Upper lobe of right lung (tissue), 1 donor: ENCODE measurements at regions not wholly inside any gene's neighbourhood (a gene's known extent, or its start where the extent isn't known, plus 50 kb on each side); places are given as distances from the start of the nearest gene placed in this dataset.
"Not testable (repeated sequence)": the region's sequence is repeated elsewhere in the genome, so short reads cannot be mapped to it uniquely, and the experiment has no call there.

Experiments used
- ATAC-seq: fragments of 200-7000 bp; cut with Tn5 transposase; one replicate; pipeline ENCODE4 v1.9.1; 2020; ENCODE audit warnings: mild to moderate bottlenecking, moderate library complexity
- DNase-seq: peaks from one replicate; pipeline ENCODE4 v3.0.0-alpha.2; 2020
- H3K27ac ChIP-seq: fragments of 200-600 bp; one replicate; pipeline ENCODE4 v1.8.0; 2022
- H3K27me3 ChIP-seq: fragments of 200-600 bp; one replicate; pipeline ENCODE4 v1.8.0; 2022; ENCODE audit warnings: mild to moderate bottlenecking
- H3K36me3 ChIP-seq: fragments of 200-600 bp; one replicate; pipeline ENCODE4 v1.8.0; 2022
- H3K4me1 ChIP-seq: fragments of 200-600 bp; one replicate; pipeline ENCODE4 v1.8.0; 2022
- H3K4me3 ChIP-seq: fragments of 200-600 bp; one replicate; pipeline ENCODE4 v1.8.0; 2022; ENCODE audit warnings: mild to moderate bottlenecking
- H3K9me3 ChIP-seq: fragments of 200-600 bp; one replicate; pipeline ENCODE4 v1.8.0; 2022
- CTCF ChIP-seq: fragments of 200-600 bp; IDR thresholded peaks from one replicate; pipeline ENCODE4 v1.8.0; 2022; ENCODE audit warnings: antibody characterized with exemption
- intact Hi-C: fragments of 100-400 bp; cut with DNase I; formaldehyde crosslinking; loops from one replicate; pipeline ENCODE4 v1.11.0; 2022
- donor health status: DM: no; HTN: yes; CAD: no; lungs with severe emphysema.

- no peak for ATAC-seq
- no peak for DNase-seq
- H3K27me3 ChIP-seq: no peaks in the 10 kb centered on the region
- no peaks in the 10 kb centered on the region for H3K36me3 ChIP-seq
- intact Hi-C loops: no loop called here
- H3K4me1 ChIP-seq: peaks cover 3% of the 10 kb centered on the region
- no peaks in the 10 kb centered on the region for H3K9me3 ChIP-seq
- H3K27ac ChIP-seq: no peak overlapping the region
- no peak for TF ChIP-seq CTCF
- no peak overlapping the region for H3K4me3 ChIP-seq
Observed at GRCh38 chr15:99493461-99493860, 72.3 kb upstream of the MEF2A start.

- H3K9me3 ChIP-seq, intact Hi-C loops, H3K4me1 ChIP-seq, H3K27me3 ChIP-seq, ATAC-seq, H3K4me3 ChIP-seq, H3K27ac ChIP-seq, DNase-seq, H3K36me3 ChIP-seq: not testable (repeated sequence)
Observed at GRCh38 chr15:99494536-99495233, 71.1 kb upstream of the MEF2A start.

GRCh38 chr15:99495430-99496301, 70.1 kb upstream of the MEF2A start:
- H3K9me3 ChIP-seq: no peaks in the 10 kb centered on the region
- TF ChIP-seq CTCF: no peak
- ATAC-seq (no peak), DNase-seq (no peak)
- H3K4me1 ChIP-seq: peaks cover 3% of the 10 kb centered on the region
- intact Hi-C loops: no loop called here
- no peaks in the 10 kb centered on the region for H3K36me3 ChIP-seq
- no peak overlapping the region for H3K27ac ChIP-seq
- H3K27me3 ChIP-seq: no peaks in the 10 kb centered on the region
- H3K4me3 ChIP-seq: no peak overlapping the region

- H3K36me3 ChIP-seq: no peaks in the 10 kb centered on the region
- no peaks in the 10 kb centered on the region for H3K27me3 ChIP-seq
- peak; percentile 21 for ATAC-seq
- no peaks in the 10 kb centered on the region for H3K9me3 ChIP-seq
- DNase-seq: no peak
- H3K27ac ChIP-seq: no peak overlapping the region
- intact Hi-C loops: no loop called here
- H3K4me1 ChIP-seq: peaks cover 3% of the 10 kb centered on the region
- no peak for TF ChIP-seq CTCF
- no peak overlapping the region for H3K4me3 ChIP-seq
Observed at GRCh38 chr15:99496302-99496629, 69.5 kb upstream of the MEF2A start.

GRCh38 chr15:99502182-99502581, 63.6 kb upstream of the MEF2A start:
- H3K4me3 ChIP-seq: no peak overlapping the region
- TF ChIP-seq CTCF: no peak
- H3K9me3 ChIP-seq: no peaks in the 10 kb centered on the region
- intact Hi-C loops: no loop called here
- ATAC-seq (peak; percentile 80), DNase-seq (no peak)
- no peaks in the 10 kb centered on the region for H3K36me3 ChIP-seq
- H3K27ac ChIP-seq: no peak overlapping the region
- H3K4me1 ChIP-seq: peaks cover 7% of the 10 kb centered on the region
- H3K27me3 ChIP-seq: no peaks in the 10 kb centered on the region

GRCh38 chr15:99502661-99503060, 63.1 kb upstream of the MEF2A start:
- no peak for ATAC-seq
- intact Hi-C loops: no loop called here
- Histone ChIP-seq H3K27ac (no peak overlapping the region), H3K36me3 (no peaks in the 10 kb centered on the region), H3K27me3 (no peaks in the 10 kb centered on the region), H3K9me3 (no peaks in the 10 kb centered on the region), H3K4me3 (no peak overlapping the region), H3K4me1 (peaks cover 12% of the 10 kb centered on the region)
- no peak for TF ChIP-seq CTCF
- DNase-seq: no peak
